Heart right ventricle (tissue), 16 donors: ENCODE measurements at regions not wholly inside any gene's neighbourhood (a gene's known extent, or its start where the extent isn't known, plus 50 kb on each side); places are given as distances from the start of the nearest gene placed in this dataset.

Experiments
- ATAC-seq, 8 donors: fragments of 200-7000 bp; cut with Tn5 transposase; one replicate each; pipeline ENCODE4 v1.9.1; 2020; ENCODE audit warnings: mild to moderate bottlenecking in 8 of 8, moderate library complexity in 8 of 8, moderate number of reproducible peaks in 1 of 8
- DNase-seq, 2 donors: peaks; one replicate each; pipeline ENCODE4 v3.0.0-alpha.2; 2020
- H3K27ac ChIP-seq, 10 donors: fragments of 200-600 bp; sonication (generic) in 2 of 10; one replicate each; pipeline versions ENCODE4 v1.5.0 to v1.8.0; 2020 to 2022; ENCODE audit warnings: mild to moderate bottlenecking in 3 of 10
- H3K27me3 ChIP-seq, 7 donors: fragments of 200-600 bp; one replicate each; pipeline ENCODE4 v1.8.0; 2021 to 2022; ENCODE audit warnings: mild to moderate bottlenecking in 2 of 7
- H3K36me3 ChIP-seq, 9 donors: fragments of 200-600 bp; sonication (generic) in 1 of 9; one replicate each; pipeline versions ENCODE4 v1.5.0 to v1.8.0; 2020 to 2022; ENCODE audit warnings: mild to moderate bottlenecking in 2 of 9
- H3K4me1 ChIP-seq, 9 donors: fragments of 200-600 bp; sonication (generic) in 1 of 9; one replicate each; pipeline versions ENCODE4 v1.5.0 to v1.8.0; 2020 to 2022; ENCODE audit warnings: mild to moderate bottlenecking in 4 of 9
- H3K4me3 ChIP-seq, 10 donors: fragments of 200-600 bp; sonication (generic) in 2 of 10; one replicate each; pipeline versions ENCODE4 v1.5.0 to v1.8.0; 2020 to 2022; ENCODE audit warnings: mild to moderate bottlenecking in 7 of 10, moderate library complexity in 2 of 10
- H3K9me3 ChIP-seq, 11 donors: fragments of 200-600 bp in 10 of 11; sonication (generic) in 2 of 11; one replicate each; pipeline versions ENCODE4 v1.5.0 to v1.8.0; 2013 to 2022; ENCODE audit warnings: mild to moderate bottlenecking in 2 of 11, control low read depth in 1 of 11, moderate library complexity in 1 of 11
- CTCF ChIP-seq, 9 donors: fragments of 200-600 bp; sonication (generic) in 2 of 9; IDR thresholded peaks; one replicate each; pipeline versions ENCODE4 v1.5.0 to v1.8.0; 2021 to 2022; ENCODE audit warnings: antibody characterized with exemption in 9 of 9, mild to moderate bottlenecking in 5 of 9, moderate library complexity in 1 of 9
- WGBS, 2 donors: extraction: QIAGEN DNeasy Blood & Tissue Kit; methylation state at CpG; one replicate each; pipeline ENCODE4 v1.1.7; 2013; ENCODE audit warnings: inconsistent platforms in 1 of 2; 5-methylcytosine and 5-hydroxymethylcytosine counted together
- intact Hi-C, 10 donors: fragments of 100-400 bp; cut with DNase I; formaldehyde crosslinking; loops; one replicate each; pipeline versions ENCODE4 v1.11.1 to v1.14.2; 2022
- donor health status: Arrhythmogenic right ventricular cardiomyopathy.
- donor health status: ischemic (EF 13 %, LVEDD 7.1; RV severe dilation, severe dysfunction).
- donor health status: healthy with polysubstance abuse.
- donor health status: DM: no; HTN: yes; CAD: no.
- donor health status: DM: no; HTN: no; CAD: no.
- donor health status: ischemic (EF 25% LVEDD 6.9; RV normal size, moderate dysfunction).
- donor health status: ischemic (EF 25% LVEDD 5.7; RV mildly dilated, moderate dysfunction).
- donor health status: healthy.
- donor health status: DM: yes; HTN: yes; CAD: no.
- donor health status: Ischemic cardiomyopathy.
- donor health status: ischemic (EF 35%, LVEDD 5.7; RV mildly dilated, moderate dysfunction).
- donor health status: nonischemic (EF 11% LVEDD 7.7; RV severe dilation, severe dysfunction).
- donor health status: DM: yes; HTN: yes; CAD: no.
- donor health status: PGD.
- donor health status: ischemic (EF 29% LVEDD 5.4; RV normal size, mild dysfunction).
- donor health status: nonischemic (EF 23%, LVEDD 6.1; RV moderate dilation, normal function).

GRCh38 chr14:61147831-61148549 lies 133.1 kb downstream of the TMEM30B start:
- DNase-seq (peak; percentile 20 to 30), ATAC-seq (peak in 7 of 8 donors; percentile 52 to 85 (median 68))
- H3K4me1 ChIP-seq: peaks cover 0 to 28% (median 5%) of the 10 kb centered on the region in 9 donors
- peak overlapping the region in 7 of 10 donors; percentile 33 to 78 (median 51) for H3K27ac ChIP-seq
- H3K36me3 ChIP-seq: no peaks in the 10 kb centered on the region
- peaks cover 0 to 6% (median 0%) of the 10 kb centered on the region in 7 donors for H3K27me3 ChIP-seq
- TF ChIP-seq CTCF (IDR thresholded peaks at IDR 0.05): no peak
- 76 to 77% methylated on average over 21 of the region's 21 CpGs for WGBS, 2 donors
- no peak overlapping the region for H3K4me3 ChIP-seq
- H3K9me3 ChIP-seq: peaks cover 0 to 19% (median 0%) of the 10 kb centered on the region in 11 donors
- intact Hi-C loops: no loop called here

- WGBS, 2 donors: 48% methylated on average over 7 of the region's 7 CpGs
- peaks cover 0 to 6% (median 0%) of the 10 kb centered on the region in 7 donors for H3K27me3 ChIP-seq
- DNase-seq: no peak
Measured at GRCh38 chr14:61147381-61147821, 133.7 kb downstream of the TMEM30B start.

DNA sequence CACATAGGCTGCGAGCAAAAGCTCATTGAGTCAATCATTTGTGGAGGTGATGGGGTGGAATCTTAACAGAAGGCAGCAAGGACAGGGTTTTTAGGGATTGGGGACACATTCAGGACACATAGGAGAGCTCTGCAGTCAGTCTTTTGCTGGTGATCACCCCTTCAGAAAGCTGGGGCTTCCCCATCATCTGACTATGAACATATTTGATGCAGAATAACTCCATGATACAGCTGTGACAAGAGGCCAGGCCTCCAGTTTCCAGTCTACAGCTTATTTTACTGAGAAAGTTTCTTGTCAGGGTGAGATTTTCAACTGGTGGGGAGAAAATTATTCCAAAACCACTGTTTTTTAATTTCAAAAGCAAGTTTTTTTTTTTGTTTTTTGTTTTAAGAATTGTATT lies 134.2 kb downstream of the TMEM30B start:
- no peak for TF ChIP-seq CTCF (IDR thresholded peaks at IDR 0.05)
- DNase-seq (no peak), ATAC-seq (no peak)
- Histone ChIP-seq H3K27ac (peak overlapping the region in 6 of 10 donors; percentile 40 to 78 (median 60)), H3K9me3 (peaks cover 0 to 19% (median 0%) of the 10 kb centered on the region in 11 donors), H3K36me3 (no peaks in the 10 kb centered on the region), H3K4me1 (peaks cover 0 to 28% (median 5%) of the 10 kb centered on the region in 9 donors), H3K4me3 (no peak overlapping the region), H3K27me3 (peaks cover 0 to 6% (median 0%) of the 10 kb centered on the region in 7 donors)
- WGBS, 2 donors: 98 to 100% methylated on average over 1 of the region's 1 CpG
- intact Hi-C loops: no loop called here

More at GRCh38 chr14:61147381-61147821, 133.7 kb downstream of the TMEM30B start:
- H3K36me3 ChIP-seq: no peaks in the 10 kb centered on the region
- intact Hi-C loops: no loop called here
- TF ChIP-seq CTCF (IDR thresholded peaks at IDR 0.05): no peak
- peaks cover 0 to 19% (median 0%) of the 10 kb centered on the region in 11 donors for H3K9me3 ChIP-seq
- H3K4me3 ChIP-seq: no peak overlapping the region
- H3K27ac ChIP-seq: peak overlapping the region in 7 of 10 donors; percentile 33 to 78 (median 51)
- peaks cover 0 to 28% (median 5%) of the 10 kb centered on the region in 9 donors for H3K4me1 ChIP-seq
- ATAC-seq: peak in 3 of 8 donors; percentile 22 to 47 (median 43)

DNA sequence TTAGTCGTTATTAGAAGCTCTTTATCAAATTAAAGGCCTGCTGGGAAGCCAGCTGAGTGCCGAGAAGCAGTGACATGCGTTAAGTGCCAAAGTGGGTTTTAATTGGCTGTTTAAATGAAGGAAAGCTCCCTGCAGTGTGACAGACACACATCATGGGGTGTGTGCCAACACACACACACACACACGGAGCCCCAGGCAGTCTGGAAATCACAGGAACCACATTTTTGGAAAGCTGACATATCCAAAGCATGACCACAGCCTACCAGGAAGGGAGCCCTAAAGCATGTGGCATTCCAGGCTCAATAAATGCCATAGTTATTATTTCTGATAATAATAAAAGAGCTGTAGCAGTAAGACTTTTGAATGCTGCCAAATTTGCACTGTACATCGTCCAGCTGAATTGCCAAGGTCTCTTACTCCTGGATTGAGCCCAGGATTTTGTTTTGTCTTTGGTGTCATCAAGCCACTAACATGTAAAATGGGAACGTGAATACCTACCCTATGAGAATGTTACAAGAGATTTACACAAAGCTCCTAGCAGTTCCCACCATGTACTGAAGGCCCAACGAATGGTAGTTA lies 135.1 kb downstream of the TMEM30B start:
- ATAC-seq: peak in 1 of 8 donors; percentile 37
- peaks cover 0 to 6% (median 0%) of the 10 kb centered on the region in 7 donors for H3K27me3 ChIP-seq
- no peaks in the 10 kb centered on the region for H3K36me3 ChIP-seq
- TF ChIP-seq CTCF (IDR thresholded peaks at IDR 0.05): no peak
- peaks cover 0 to 19% (median 0%) of the 10 kb centered on the region in 11 donors for H3K9me3 ChIP-seq
- intact Hi-C loops: no loop called here
- peak overlapping the region in 8 of 10 donors; percentile 35 to 78 (median 58) for H3K27ac ChIP-seq
- 52 to 55% methylated on average over 7 of the region's 7 CpGs for WGBS, 2 donors
- no peak for DNase-seq
- peaks cover 0 to 28% (median 5%) of the 10 kb centered on the region in 9 donors for H3K4me1 ChIP-seq
- H3K4me3 ChIP-seq: no peak overlapping the region
